HepG2 (cell line): ENCODE measurements at regions not wholly inside any gene's neighbourhood (a gene's known extent, or its start where the extent isn't known, plus 50 kb on each side); places are given as distances from the start of the nearest gene placed in this dataset.
A peak's percentile ranks its signal among the peaks of the same experiment; 100 is the strongest.

ENCODE experiments used
- ATAC-seq: fragments of 200-7000 bp; cut with Tn5 transposase; 3 replicates; pipeline ENCODE4 v1.9.1; 2020; ENCODE audit warnings: mild to moderate bottlenecking, moderate library complexity
- BruUV-seq: library from RNA; stranded (reverse); fragments of 400-500 nt; replicated peaks from 2 replicates; lab custom pipeline; 2021; lab: Mats Ljungman, UMichigan
- CTCF ChIA-PET: fragments of 300-600 bp; formaldehyde crosslinking; extraction: SDS; loops from one replicate; lab custom pipeline; 2021; ENCODE audit warnings: low total read pairs, inconsistent platforms, low intra/inter-chr PET ratio; lab: Yijun Ruan, JAX
- POLR2A ChIA-PET: fragments of 350-600 bp; sonication (Branson Sonifier 250); formaldehyde crosslinking; loops from one replicate; lab custom pipeline; 2020; ENCODE audit warnings: antibody characterized with exemption, inconsistent platforms; lab: Yijun Ruan, JAX
- DNase-seq: peaks from one replicate; pipeline ENCODE4 v3.0.0-alpha.2; 2015; ENCODE audit warnings: low spot score
- FAIRE-seq: peaks from 3 replicates; lab custom pipeline; 2011; peaks lifted over from hg19 to GRCh38; lab: Jason Lieb, UNC
- H2AFZ ChIP-seq: one replicate; pipeline ENCODE4 v1.6.1; 2011; ENCODE audit warnings: low read length, inconsistent platforms
- H3K27ac ChIP-seq: fragments of 300-600 bp; 3 replicates; pipeline ENCODE4 v1.8.0; 2011; ENCODE audit warnings: mixed run types, mild to moderate bottlenecking, mixed read lengths, low read length, inconsistent platforms; ENCODE audit not compliant: insufficient read depth; ENCODE audit errors: extremely low read length
- H3K27me3 ChIP-seq, 2 experiments: fragments of 200-600 bp in 1 of 2; 2 replicates in 1 of 2; 3 replicates in 1 of 2; pipeline versions ENCODE4 v1.6.0 to v1.8.0; 2011; ENCODE audit warnings: low read length in 2 of 2, mild to moderate bottlenecking in 2 of 2, moderate library complexity in 2 of 2, inconsistent platforms in 1 of 2; ENCODE audit not compliant: insufficient read depth in 2 of 2, control insufficient read depth in 1 of 2
- H3K36me3 ChIP-seq, 2 experiments: fragments of 200-600 bp in 1 of 2; replicated peaks in 1 of 2; 2 replicates in 1 of 2; 3 replicates in 1 of 2; pipeline versions ENCODE4 v1.5.1 to v1.8.0; 2011; ENCODE audit warnings: low read length in 2 of 2, inconsistent platforms in 1 of 2; ENCODE audit not compliant: insufficient read depth in 2 of 2, control insufficient read depth in 1 of 2
- H3K4me1 ChIP-seq: 2 replicates; pipeline ENCODE4 v1.5.1; 2012; ENCODE audit warnings: low read length, inconsistent platforms; ENCODE audit not compliant: insufficient read depth
- H3K4me2 ChIP-seq: 2 replicates; pipeline ENCODE4 v1.6.0; 2011; ENCODE audit warnings: low read depth, low read length, inconsistent platforms
- H3K4me3 ChIP-seq, 3 experiments: fragments of 200-600 bp in 1 of 3; sonication (generic), shearing (Covaris generic) in 1 of 3; replicated peaks in 1 of 3; 2 replicates each; pipeline ENCODE4 v1.5.1; 2011 to 2016; ENCODE audit warnings: low read length in 3 of 3, inconsistent platforms in 2 of 3, low read depth in 2 of 3, mild to moderate bottlenecking in 2 of 3, control low read depth in 1 of 3, mixed read lengths in 1 of 3; ENCODE audit not compliant: insufficient read depth in 1 of 3
- H3K79me2 ChIP-seq: one replicate; pipeline ENCODE4 v1.6.1; 2011; ENCODE audit warnings: low read length, inconsistent platforms; ENCODE audit not compliant: insufficient read depth
- H3K9ac ChIP-seq: 2 replicates; pipeline ENCODE4 v1.6.0; 2011; ENCODE audit warnings: mild to moderate bottlenecking, low read depth, low read length, inconsistent platforms; ENCODE audit not compliant: insufficient read depth
- H3K9me3 ChIP-seq: 2 replicates; pipeline ENCODE4 v1.5.1; 2012; ENCODE audit warnings: mild to moderate bottlenecking, low read length
- H4K20me1 ChIP-seq: 2 replicates; pipeline ENCODE4 v1.6.0; 2011; ENCODE audit warnings: inconsistent platforms, mild to moderate bottlenecking, low read length, moderate library complexity; ENCODE audit not compliant: insufficient read depth
- CREB1 ChIP-seq, 2 experiments: fragments of 450-650 bp in 1 of 2; IDR thresholded peaks; 2 replicates each; pipeline ENCODE4 v1.6.1; 2016 to 2017; ENCODE audit warnings: control low read depth in 1 of 2, mild to moderate bottlenecking in 1 of 2, missing compliant biosample characterization in 1 of 2, missing genetic modification characterization in 1 of 2
- HNRNPK ChIP-seq: fragments of 200-400 bp; formaldehyde crosslinking; IDR thresholded peaks from 2 replicates; pipeline ENCODE4 v1.6.1; 2018; ENCODE audit warnings: low read length, low read depth, moderate library complexity, mild to moderate bottlenecking; ENCODE audit not compliant: poor library complexity, severe bottlenecking
- HOXA3 ChIP-seq: sonication (generic); formaldehyde crosslinking; IDR thresholded peaks from 2 replicates; pipeline ENCODE4 v1.5.0; 2020; ENCODE audit warnings: missing genetic modification reagents
- KAT2B ChIP-seq: fragments of 150-350 bp; IDR thresholded peaks from 2 replicates; pipeline ENCODE4 v1.6.1; 2014; ENCODE audit warnings: low read depth, low read length, borderline replicate concordance
- RXRA ChIP-seq: sonication (generic); formaldehyde crosslinking; IDR thresholded peaks from 2 replicates; pipeline ENCODE4 v1.5.1; 2020; ENCODE audit warnings: missing genetic modification reagents
- SIN3A ChIP-seq: IDR thresholded peaks from 2 replicates; pipeline ENCODE4 v1.6.1; 2011; ENCODE audit warnings: low read depth, mild to moderate bottlenecking, control low read depth, low read length, borderline replicate concordance
- SP1 ChIP-seq, 2 experiments: fragments of 450-650 bp in 1 of 2; sonication (generic) in 1 of 2; formaldehyde crosslinking in 1 of 2; IDR thresholded peaks; 2 replicates each; pipeline versions ENCODE4 v1.4.0 to v1.6.1; 2016 to 2020; ENCODE audit warnings: missing genetic modification reagents in 1 of 2
- SP140L ChIP-seq: sonication (generic); formaldehyde crosslinking; IDR thresholded peaks from 2 replicates; pipeline ENCODE4 v1.4.0; 2020; ENCODE audit warnings: missing genetic modification reagents, borderline replicate concordance
- ZMYM3 ChIP-seq: sonication (generic); formaldehyde crosslinking; IDR thresholded peaks from 2 replicates; pipeline ENCODE4 v1.5.1; 2020; ENCODE audit warnings: mild to moderate bottlenecking, missing genetic modification reagents
- ZNF143 ChIP-seq: sonication (generic); formaldehyde crosslinking; IDR thresholded peaks from 2 replicates; pipeline ENCODE4 v1.4.0; 2020; ENCODE audit warnings: missing genetic modification reagents
- ZNF264 ChIP-seq: sonication (generic); formaldehyde crosslinking; IDR thresholded peaks from 2 replicates; pipeline ENCODE4 v1.4.0; 2020; ENCODE audit warnings: missing genetic modification reagents
- ZNF296 ChIP-seq: sonication (generic); formaldehyde crosslinking; conservative IDR thresholded peaks from 2 replicates; pipeline ENCODE4 v1.5.0; 2020; ENCODE audit warnings: mild to moderate bottlenecking, missing genetic modification reagents
- ZNF629 ChIP-seq: sonication (generic); formaldehyde crosslinking; conservative IDR thresholded peaks from 2 replicates; pipeline ENCODE4 v1.5.0; 2020; ENCODE audit warnings: missing genetic modification reagents
- WGBS: methylation state at CpG from one replicate; pipeline ENCODE4 v1.1.6; 2017; ENCODE audit warnings: low lambda C conversion rate; 5-methylcytosine and 5-hydroxymethylcytosine counted together
- in situ Hi-C: cut with HindIII; loops from 2 replicates; pipeline ENCODE4 v1.10.0; 2017; ENCODE audit warnings: low pct_unique_long_range_greater_than_20kb; ENCODE audit not compliant: extremely low pct_ligation_motif_present
- intact Hi-C: fragments of 100-400 bp; cut with micrococcal nuclease; formaldehyde crosslinking; loops from one replicate; pipeline ENCODE4 v1.10.0; 2022; ENCODE audit not compliant: unreplicated experiment
- TF ChIP-seq, protein P1 (sequence below): sonication (generic); formaldehyde crosslinking; conservative IDR thresholded peaks from 2 replicates; pipeline ENCODE4 v1.4.0; 2020; ENCODE audit warnings: missing genetic modification reagents
- TF ChIP-seq, protein P2 (sequence below): sonication (generic); formaldehyde crosslinking; IDR thresholded peaks from 2 replicates; pipeline ENCODE4 v1.4.0; 2020; ENCODE audit warnings: mild to moderate bottlenecking, low read depth, missing genetic modification reagents
- TF ChIP-seq, protein P3 (sequence below): sonication (generic); formaldehyde crosslinking; IDR thresholded peaks from 2 replicates; pipeline ENCODE4 v1.4.0; 2020; ENCODE audit warnings: mild to moderate bottlenecking, missing genetic modification reagents

DNA sequence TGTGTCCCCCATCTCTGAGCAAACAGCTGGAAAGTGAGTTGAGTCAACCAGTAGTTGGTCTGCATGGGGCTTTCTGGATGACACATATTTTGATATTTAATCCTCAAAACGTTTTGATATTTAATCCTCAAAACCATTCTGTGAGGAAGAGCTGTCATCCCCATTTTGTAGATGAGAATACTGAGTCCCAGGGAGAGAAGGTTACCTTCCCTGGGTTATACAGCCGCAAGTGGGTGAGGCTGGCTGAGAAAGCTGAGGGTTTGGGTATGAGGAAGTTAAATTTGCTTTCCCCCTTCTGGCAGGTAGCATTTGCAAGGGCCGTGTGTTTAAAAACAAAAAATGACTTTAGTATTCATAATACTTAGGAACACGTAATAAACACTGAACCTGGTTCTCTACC is 447.2 kb downstream of the XYLT1 start:
- ATAC-seq (no peak), FAIRE-seq (no peak), DNase-seq (no peak)
- POLR2A ChIA-PET = no interaction called here
- no TSS peak for BruUV-seq
- no peaks in the 10 kb centered on the region; a peak in 2 of 5 replicates for H3K27me3 ChIP-seq
- 4% methylated on average over 4 of the region's 4 CpGs for whole genome bisulfite sequencing
- H3K9ac ChIP-seq = no peak overlapping the region
- H3K27ac ChIP-seq = no peak overlapping the region
- no peaks in the 10 kb centered on the region for H3K9me3 ChIP-seq
- no peaks in the 10 kb centered on the region for H3K4me1 ChIP-seq
- H3K4me2 ChIP-seq = no peak overlapping the region
- H2AFZ ChIP-seq = no peak overlapping the region
- H4K20me1 ChIP-seq = no peaks in the 10 kb centered on the region
- no peaks in the 10 kb centered on the region for H3K36me3 ChIP-seq
- H3K4me3 ChIP-seq = no peak overlapping the region
- H3K79me2 ChIP-seq = no peaks in the 10 kb centered on the region
- intact Hi-C loops (no loop called here), in situ Hi-C loops (no loop called here)
- CTCF ChIA-PET = no interaction called here
- TF ChIP-seq ZNF629 (CRISPR knock-in tag) = peak; percentile 65
- no peak for TF ChIP-seq ZNF296

DNA sequence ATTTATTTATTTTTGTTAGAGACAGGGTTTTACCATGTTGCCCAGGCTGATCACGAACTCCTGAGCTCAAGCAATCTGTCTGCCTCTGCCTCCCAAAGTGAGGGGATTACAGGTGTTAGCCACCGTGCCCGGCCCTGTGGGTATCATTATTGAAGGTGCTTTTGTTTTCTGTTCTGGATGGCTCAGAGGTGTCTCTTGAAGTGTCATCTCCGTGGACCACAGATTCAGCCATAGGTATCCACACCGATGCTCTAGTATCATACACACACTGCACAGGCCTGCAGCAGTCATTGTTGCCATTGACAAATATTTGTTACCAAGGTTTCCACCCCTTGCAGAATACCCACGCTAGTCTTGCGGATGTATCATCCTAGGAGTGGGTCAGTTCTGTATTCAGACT is 446.2 kb downstream of the XYLT1 start:
- ChIA-PET POLR2A (no interaction called here), CTCF (no interaction called here)
- WGBS = 42% methylated on average over 7 of the region's 7 CpGs
- Histone ChIP-seq H3K4me2 (no peak overlapping the region), H3K9me3 (peaks cover 4% of the 10 kb centered on the region), H2AFZ (no peak overlapping the region), H3K79me2 (no peaks in the 10 kb centered on the region), H3K4me1 (no peaks in the 10 kb centered on the region), H3K27me3 (no peaks in the 10 kb centered on the region; a peak in 1 of 5 replicates), H3K27ac (no peak overlapping the region), H3K4me3 (no peak overlapping the region), H3K9ac (no peak overlapping the region), H3K36me3 (no peaks in the 10 kb centered on the region), H4K20me1 (no peaks in the 10 kb centered on the region)
- no peak for DNase-seq
- FAIRE-seq = no peak
- in situ Hi-C loops = no loop called here
- intact Hi-C loops = no loop called here
- ATAC-seq = no peak
- BruUV-seq = no TSS peak
- TF ChIP-seq SP1 (IDR thresholded peaks at IDR 0.05) (no peak), SP1 (CRISPR knock-in tag; IDR thresholded peaks at IDR 0.05) (no peak), ZMYM3 (CRISPR knock-in tag) (no peak), RXRA (CRISPR knock-in tag) (no peak), KAT2B (no peak), ZNF143 (CRISPR knock-in tag) (no peak), ZNF264 (CRISPR knock-in tag) (no peak), SP140L (no peak), CREB1 (IDR thresholded peaks at IDR 0.05) (no peak), CREB1 (CRISPR knock-in tag; IDR thresholded peaks at IDR 0.05) (no peak), HNRNPK (no peak), HOXA3 (no peak), SIN3A (no peak)
- TF ChIP-seq, protein P1, sequence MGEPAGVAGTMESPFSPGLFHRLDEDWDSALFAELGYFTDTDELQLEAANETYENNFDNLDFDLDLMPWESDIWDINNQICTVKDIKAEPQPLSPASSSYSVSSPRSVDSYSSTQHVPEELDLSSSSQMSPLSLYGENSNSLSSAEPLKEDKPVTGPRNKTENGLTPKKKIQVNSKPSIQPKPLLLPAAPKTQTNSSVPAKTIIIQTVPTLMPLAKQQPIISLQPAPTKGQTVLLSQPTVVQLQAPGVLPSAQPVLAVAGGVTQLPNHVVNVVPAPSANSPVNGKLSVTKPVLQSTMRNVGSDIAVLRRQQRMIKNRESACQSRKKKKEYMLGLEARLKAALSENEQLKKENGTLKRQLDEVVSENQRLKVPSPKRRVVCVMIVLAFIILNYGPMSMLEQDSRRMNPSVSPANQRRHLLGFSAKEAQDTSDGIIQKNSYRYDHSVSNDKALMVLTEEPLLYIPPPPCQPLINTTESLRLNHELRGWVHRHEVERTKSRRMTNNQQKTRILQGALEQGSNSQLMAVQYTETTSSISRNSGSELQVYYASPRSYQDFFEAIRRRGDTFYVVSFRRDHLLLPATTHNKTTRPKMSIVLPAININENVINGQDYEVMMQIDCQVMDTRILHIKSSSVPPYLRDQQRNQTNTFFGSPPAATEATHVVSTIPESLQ (CRISPR knock-in tag) = no peak
- TF ChIP-seq, protein P2, sequence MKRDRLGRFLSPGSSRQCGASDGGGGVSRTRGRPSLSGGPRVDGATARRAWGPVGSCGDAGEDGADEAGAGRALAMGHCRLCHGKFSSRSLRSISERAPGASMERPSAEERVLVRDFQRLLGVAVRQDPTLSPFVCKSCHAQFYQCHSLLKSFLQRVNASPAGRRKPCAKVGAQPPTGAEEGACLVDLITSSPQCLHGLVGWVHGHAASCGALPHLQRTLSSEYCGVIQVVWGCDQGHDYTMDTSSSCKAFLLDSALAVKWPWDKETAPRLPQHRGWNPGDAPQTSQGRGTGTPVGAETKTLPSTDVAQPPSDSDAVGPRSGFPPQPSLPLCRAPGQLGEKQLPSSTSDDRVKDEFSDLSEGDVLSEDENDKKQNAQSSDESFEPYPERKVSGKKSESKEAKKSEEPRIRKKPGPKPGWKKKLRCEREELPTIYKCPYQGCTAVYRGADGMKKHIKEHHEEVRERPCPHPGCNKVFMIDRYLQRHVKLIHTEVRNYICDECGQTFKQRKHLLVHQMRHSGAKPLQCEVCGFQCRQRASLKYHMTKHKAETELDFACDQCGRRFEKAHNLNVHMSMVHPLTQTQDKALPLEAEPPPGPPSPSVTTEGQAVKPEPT = no peak
- TF ChIP-seq, protein P3, sequence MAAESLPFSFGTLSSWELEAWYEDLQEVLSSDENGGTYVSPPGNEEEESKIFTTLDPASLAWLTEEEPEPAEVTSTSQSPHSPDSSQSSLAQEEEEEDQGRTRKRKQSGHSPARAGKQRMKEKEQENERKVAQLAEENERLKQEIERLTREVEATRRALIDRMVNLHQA (CRISPR knock-in tag) = no peak
